AG04449 (cell line): ENCODE measurements at regions not wholly inside any gene's neighbourhood (a gene's known extent, or its start where the extent isn't known, plus 50 kb on each side); places are given as distances from the start of the nearest gene placed in this dataset.

Source experiments
- CTCF ChIA-PET: fragments of 350-600 bp; formaldehyde crosslinking; extraction: SDS; loops from one replicate; lab custom pipeline; 2021; ENCODE audit warnings: antibody characterized with exemption; lab: Yijun Ruan, JAX
- POLR2A ChIA-PET: fragments of 400-600, 350-600 bp; formaldehyde crosslinking; extraction: SDS; loops from one replicate; lab custom pipeline; 2020; ENCODE audit warnings: antibody characterized with exemption, inconsistent platforms; lab: Yijun Ruan, JAX
- DNase-seq: peaks from one replicate; pipeline ENCODE4 v3.0.0-alpha.2; 2010; ENCODE audit warnings: low read depth, low spot score
- H3K4me3 ChIP-seq: 2 replicates; pipeline ENCODE4 v1.5.1; 2011; ENCODE audit warnings: low read depth, mild to moderate bottlenecking, control low read depth, low read length
- CTCF ChIP-seq: IDR thresholded peaks from one replicate; pipeline ENCODE4 v1.5.1; 2011; ENCODE audit warnings: mild to moderate bottlenecking, moderate library complexity, low read length, control low read depth, inconsistent platforms; ENCODE audit not compliant: insufficient read depth; ENCODE audit errors: missing control alignments

- CTCF ChIA-PET: interaction anchor here (1.1 to 2.1 kb wide), 2 partner anchors 8 to 67 kb away, joined by 3 to 6 read pairs; no protein-coding TSS in a partner anchor
- DNase-seq: no peak
- no peak overlapping the region for H3K4me3 ChIP-seq
- POLR2A ChIA-PET: no interaction called here
- TF ChIP-seq CTCF: no peak
Observed at GRCh38 chr9:79201636-79202035, 370.1 kb upstream of the TLE4 start.

- no peak overlapping the region for H3K4me3 ChIP-seq
- CTCF ChIA-PET: interaction anchor here (1.6 kb wide), 1 partner anchor 8 kb away, joined by 6 read pairs; no protein-coding TSS in a partner anchor
- no peak for DNase-seq
- no peak for TF ChIP-seq CTCF
- POLR2A ChIA-PET: no interaction called here
Observed at GRCh38 chr9:79208791-79209396, 362.9 kb upstream of the TLE4 start.

- POLR2A ChIA-PET: interaction anchor here (0.6 kb wide), 1 partner anchor 55 kb away, joined by 3 read pairs; no protein-coding TSS in a partner anchor
- no peak overlapping the region for H3K4me3 ChIP-seq
- no peak for TF ChIP-seq CTCF
- no peak for DNase-seq
- CTCF ChIA-PET: interaction anchor here (0.6 to 1.6 kb wide), 2 partner anchors 10 to 389 kb away, joined by 3 to 6 read pairs; no protein-coding TSS in a partner anchor
Observed at GRCh38 chr9:79210541-79211243, 361.1 kb upstream of the TLE4 start.

DNA sequence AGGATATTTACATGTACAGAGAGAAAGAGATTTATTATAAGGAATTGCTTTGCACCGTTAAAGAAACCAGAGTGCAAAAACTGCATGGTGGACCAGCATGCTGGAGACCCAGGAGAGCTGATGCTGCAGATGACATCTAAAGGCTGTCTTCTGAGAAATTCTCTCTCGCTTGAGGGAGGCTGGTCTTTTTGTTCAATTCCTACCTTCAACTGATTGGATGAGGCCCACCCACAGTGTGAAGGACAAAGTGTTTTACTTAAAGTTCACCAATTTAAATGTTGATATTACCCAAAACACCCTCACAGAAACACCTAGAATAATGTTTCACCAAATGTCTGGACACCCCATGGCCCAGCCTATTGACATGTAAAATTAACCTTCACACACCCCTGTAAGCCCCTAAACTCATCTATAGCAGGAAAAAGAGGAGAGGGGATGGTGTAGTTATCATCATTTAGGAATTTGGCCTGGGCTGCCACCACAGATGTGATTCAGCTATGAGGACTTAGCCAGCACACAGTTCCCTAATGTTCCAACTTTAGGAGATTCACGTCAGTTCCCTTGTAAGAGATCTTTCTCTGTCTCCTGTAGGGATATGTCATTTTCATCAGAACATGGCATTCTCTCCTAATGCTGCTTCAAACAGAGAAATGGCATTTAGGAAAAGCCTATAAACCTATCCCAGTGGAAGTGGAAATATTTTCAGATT lies 358.2 kb upstream of the TLE4 start:
- no peak overlapping the region for H3K4me3 ChIP-seq
- ChIA-PET CTCF (no interaction called here), POLR2A (no interaction called here)
- no peak for TF ChIP-seq CTCF
- no peak for DNase-seq

DNA sequence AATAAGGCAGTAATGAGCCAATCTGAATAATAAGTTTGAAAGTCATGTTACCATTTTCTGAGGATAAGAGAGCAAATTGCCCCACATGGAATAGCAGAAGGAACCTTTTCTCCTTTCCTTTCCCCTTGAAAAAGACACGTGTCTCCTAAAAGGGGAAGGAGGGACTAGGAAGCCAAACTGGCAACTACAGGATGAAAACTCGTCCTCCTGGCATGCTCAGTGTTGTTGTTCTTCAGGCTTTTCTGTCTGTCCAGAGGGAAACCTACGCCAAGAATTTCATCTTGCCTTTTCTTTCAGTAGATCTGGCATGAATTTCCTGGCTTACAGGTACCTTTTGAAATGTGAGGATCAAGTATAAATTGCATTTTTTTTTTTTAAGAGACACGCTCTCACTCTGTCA lies 355.9 kb upstream of the TLE4 start:
- POLR2A ChIA-PET: no interaction called here
- TF ChIP-seq CTCF: no peak
- CTCF ChIA-PET: no interaction called here
- no peak overlapping the region for H3K4me3 ChIP-seq
- DNase-seq: no peak

DNA sequence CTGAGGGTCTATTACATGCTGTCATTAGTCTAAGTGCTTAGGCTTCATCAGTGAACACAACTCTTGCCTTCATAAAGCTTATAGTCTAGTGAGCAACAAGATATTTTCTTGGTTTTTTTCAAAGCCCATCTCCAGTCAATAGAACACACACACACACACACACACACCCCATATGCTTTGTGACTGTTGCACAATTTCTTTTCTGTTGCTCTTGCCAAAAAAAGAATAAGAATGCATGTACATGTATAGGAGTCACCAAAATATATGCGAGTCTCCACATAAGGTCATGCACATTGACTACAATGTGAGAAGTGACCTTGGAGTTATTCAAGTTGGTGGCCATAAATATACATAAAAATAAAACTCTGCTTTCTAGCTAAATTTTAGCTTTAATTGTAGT lies 351.5 kb upstream of the TLE4 start:
- no peak overlapping the region for H3K4me3 ChIP-seq
- DNase-seq: no peak
- POLR2A ChIA-PET: interaction anchor here (0.8 to 1.2 kb wide), 2 partner anchors 24 to 352 kb away, joined by 3 to 5 read pairs; partner anchors contain the start of gene TLE4
- CTCF ChIA-PET: interaction anchor here (1.5 kb wide), 1 partner anchor 91 kb away, joined by 4 read pairs; no protein-coding TSS in a partner anchor
- no peak for TF ChIP-seq CTCF
